Fibroblast of the aortic adventitia (primary cell): ENCODE measurements at regions not wholly inside any gene's neighbourhood (a gene's known extent, or its start where the extent isn't known, plus 50 kb on each side); places are given as distances from the start of the nearest gene placed in this dataset.

ENCODE experiments used
- DNase-seq: peaks from one replicate; pipeline ENCODE4 v3.0.0-alpha.2; 2010; ENCODE audit warnings: low read depth
- H3K4me3 ChIP-seq: 2 replicates; pipeline ENCODE4 v1.5.1; 2011; ENCODE audit warnings: low read depth, mild to moderate bottlenecking, control low read depth, low read length, moderate library complexity
- CTCF ChIP-seq: IDR thresholded peaks from 2 replicates; pipeline ENCODE4 v1.5.1; 2011; ENCODE audit warnings: mild to moderate bottlenecking, low read length, control low read depth, inconsistent platforms; ENCODE audit not compliant: insufficient read depth

GRCh38 chr2:167595839-167596471, 651.4 kb downstream of the STK39 start:
- H3K4me3 ChIP-seq = no peak overlapping the region
- DNase-seq = no peak
- no peak for TF ChIP-seq CTCF

- no peak for DNase-seq
- TF ChIP-seq CTCF = no peak
These were observed 652.4 kb downstream of the STK39 start for GRCh38 chr2:167595021-167595420.

GRCh38 chr2:167592441-167592840, 655.0 kb downstream of the STK39 start:
- H3K4me3 ChIP-seq = no peak overlapping the region
- no peak for TF ChIP-seq CTCF
- DNase-seq = no peak

More at GRCh38 chr2:167595021-167595420, 652.4 kb downstream of the STK39 start:
- no peak overlapping the region for H3K4me3 ChIP-seq

GRCh38 chr2:167582619-167583018, 664.8 kb downstream of the STK39 start:
- DNase-seq = no peak
- TF ChIP-seq CTCF = no peak
- H3K4me3 ChIP-seq = no peak overlapping the region

GRCh38 chr2:167581961-167582574, 665.3 kb downstream of the STK39 start:
- DNase-seq = no peak
- no peak overlapping the region for H3K4me3 ChIP-seq
- TF ChIP-seq CTCF = no peak

GRCh38 chr2:167579826-167580225, 667.6 kb downstream of the STK39 start:
- no peak for TF ChIP-seq CTCF
- no peak for DNase-seq
- H3K4me3 ChIP-seq = no peak overlapping the region
